H1 (cell line): ENCODE measurements at regions not wholly inside any gene's neighbourhood (a gene's known extent, or its start where the extent isn't known, plus 50 kb on each side); places are given as distances from the start of the nearest gene placed in this dataset.

Source experiments
- CTCF ChIA-PET: fragments of 300-600 bp; sonication (Branson Sonifier 250); formaldehyde crosslinking; loops from one replicate; lab custom pipeline; 2021; ENCODE audit not compliant: partially characterized antibody; lab: Charles Lee
- POLR2A ChIA-PET: fragments of 300-600 bp; sonication (Branson Sonifier 250); formaldehyde crosslinking; loops from one replicate; lab custom pipeline; 2021; ENCODE audit warnings: inconsistent platforms; ENCODE audit not compliant: partially characterized antibody; lab: Charles Lee
- DNase-seq, 2 experiments: peaks; one replicate each; pipeline versions ENCODE4 v3.0.0 to v3.0.0-alpha.2; 2010 to 2022; ENCODE audit warnings: low spot score in 2 of 2, low read depth in 1 of 2, mixed read lengths in 1 of 2
- FAIRE-seq: peaks from 2 replicates; lab custom pipeline; 2011; peaks lifted over from hg19 to GRCh38; lab: Jason Lieb, UNC
- H2AFZ ChIP-seq: 2 replicates; pipeline ENCODE4 v1.8.1; 2012; ENCODE audit warnings: low read length, inconsistent platforms
- H2AK5ac ChIP-seq: 2 replicates; pipeline ENCODE4 v1.6.1; 2013; ENCODE audit warnings: low read depth, low read length
- H2BK120ac ChIP-seq: replicated peaks from 2 replicates; pipeline ENCODE3; 2013; ENCODE audit warnings: low read depth, low read length, inconsistent platforms
- H2BK12ac ChIP-seq: 2 replicates; pipeline ENCODE4 v1.6.1; 2013; ENCODE audit warnings: low read depth, low read length
- H2BK15ac ChIP-seq: 2 replicates; pipeline ENCODE4 v1.6.1; 2013; ENCODE audit warnings: low read length
- H2BK20ac ChIP-seq: 2 replicates; pipeline ENCODE4 v1.6.1; 2013; ENCODE audit warnings: low read length
- H2BK5ac ChIP-seq: 2 replicates; pipeline ENCODE4 v1.6.1; 2013; ENCODE audit warnings: low read depth, low read length
- H3K14ac ChIP-seq: 2 replicates; pipeline ENCODE4 v1.6.1; 2013; ENCODE audit warnings: inconsistent platforms; ENCODE audit not compliant: insufficient read length
- H3K18ac ChIP-seq: 2 replicates; pipeline ENCODE4 v1.6.1; 2013; ENCODE audit warnings: low read length; ENCODE audit errors: extremely low read depth
- H3K23ac ChIP-seq: 2 replicates; pipeline ENCODE4 v1.6.1; 2013; ENCODE audit warnings: inconsistent platforms; ENCODE audit not compliant: insufficient read length
- H3K23me2 ChIP-seq: 2 replicates; pipeline ENCODE4 v1.6.1; 2013; ENCODE audit warnings: low read depth, low read length
- H3K27ac ChIP-seq: 2 replicates; pipeline ENCODE4 v1.6.1; 2011; ENCODE audit warnings: low read depth, low read length, inconsistent platforms
- H3K27me3 ChIP-seq, 4 experiments: replicated peaks in 1 of 4; 1 replicate in 1 of 4; 2 replicates in 3 of 4; pipeline versions ENCODE4 v1.6.1 to v1.8.1; 2011 to 2013; ENCODE audit warnings: low read length in 3 of 4, mild to moderate bottlenecking in 3 of 4, inconsistent platforms in 2 of 4, mixed read lengths in 2 of 4, moderate library complexity in 1 of 4; ENCODE audit not compliant: control insufficient read depth in 3 of 4, insufficient read depth in 3 of 4; ENCODE audit errors: extremely low read depth in 1 of 4
- H3K36me3 ChIP-seq, 4 experiments: 2 replicates each; pipeline versions ENCODE4 v1.6.1 to v1.8.1; 2011 to 2013; ENCODE audit warnings: mild to moderate bottlenecking in 4 of 4, low read length in 3 of 4, moderate library complexity in 2 of 4, control low read depth in 1 of 4, inconsistent platforms in 1 of 4; ENCODE audit not compliant: insufficient read depth in 4 of 4, control insufficient read depth in 2 of 4
- H3K4ac ChIP-seq: replicated peaks from 2 replicates; pipeline ENCODE3; 2013; ENCODE audit warnings: low read length, low read depth, mixed read lengths, inconsistent platforms; ENCODE audit not compliant: insufficient read length
- H3K4me1 ChIP-seq, 4 experiments: replicated peaks in 1 of 4; 1 replicate in 1 of 4; 2 replicates in 3 of 4; pipeline versions ENCODE4 v1.6.1 to v1.8.1; 2011 to 2013; ENCODE audit warnings: low read length in 3 of 4, inconsistent platforms in 2 of 4, mixed read lengths in 1 of 4; ENCODE audit not compliant: insufficient read depth in 4 of 4, control insufficient read depth in 3 of 4
- H3K4me2 ChIP-seq, 2 experiments: 2 replicates each; pipeline versions ENCODE4 v1.6.1 to v1.8.1; 2011 to 2013; ENCODE audit warnings: low read depth in 2 of 2, low read length in 2 of 2, control low read depth in 1 of 2, inconsistent platforms in 1 of 2, mild to moderate bottlenecking in 1 of 2; ENCODE audit not compliant: insufficient read depth in 1 of 2
- H3K4me3 ChIP-seq, 4 experiments: fragments of 200-600, 300-600 bp in 1 of 4; sonication (generic), shearing (Covaris generic), sonication (Bioruptor Twin) in 1 of 4; 2 replicates each; pipeline versions ENCODE4 v1.5.1 to v1.8.1; 2011 to 2016; ENCODE audit warnings: low read length in 4 of 4, low read depth in 3 of 4, control low read depth in 2 of 4, inconsistent platforms in 2 of 4, mild to moderate bottlenecking in 2 of 4, mixed read lengths in 1 of 4, moderate library complexity in 1 of 4; ENCODE audit not compliant: insufficient read depth in 2 of 4; ENCODE audit errors: extremely low read depth in 1 of 4
- H3K56ac ChIP-seq: replicated peaks from 2 replicates; pipeline ENCODE3; 2013; ENCODE audit warnings: low read depth, mild to moderate bottlenecking, mixed read lengths, low read length, inconsistent platforms; ENCODE audit not compliant: insufficient read length
- H3K79me1 ChIP-seq: 2 replicates; pipeline ENCODE4 v1.6.1; 2013; ENCODE audit warnings: low read depth, low read length, control low read depth
- H3K79me2 ChIP-seq, 2 experiments: 2 replicates each; pipeline versions ENCODE4 v1.6.1 to v1.8.1; 2012 to 2013; ENCODE audit warnings: low read length in 2 of 2, mild to moderate bottlenecking in 2 of 2, inconsistent platforms in 1 of 2; ENCODE audit not compliant: insufficient read depth in 2 of 2, control insufficient read depth in 1 of 2
- H3K9ac ChIP-seq, 4 experiments: replicated peaks in 1 of 4; 1 replicate in 1 of 4; 2 replicates in 3 of 4; pipeline versions ENCODE4 v1.6.1 to v1.8.1; 2011 to 2013; ENCODE audit warnings: low read depth in 3 of 4, low read length in 3 of 4, control low read depth in 2 of 4, mild to moderate bottlenecking in 2 of 4, moderate library complexity in 2 of 4, inconsistent platforms in 1 of 4; ENCODE audit errors: extremely low read depth in 1 of 4
- H3K9me3 ChIP-seq, 2 experiments: 2 replicates each; pipeline versions ENCODE4 v1.6.1 to v1.8.1; 2012 to 2013; ENCODE audit warnings: mild to moderate bottlenecking in 2 of 2, moderate library complexity in 2 of 2, control low read depth in 1 of 2, inconsistent platforms in 1 of 2, low read depth in 1 of 2, low read length in 1 of 2, mixed read lengths in 1 of 2; ENCODE audit not compliant: insufficient read depth in 2 of 2
- H4K20me1 ChIP-seq, 2 experiments: replicated peaks in 1 of 2; 2 replicates each; pipeline versions ENCODE3 to v1.8.1; 2011 to 2013; ENCODE audit warnings: inconsistent platforms in 2 of 2, low read length in 2 of 2, mild to moderate bottlenecking in 1 of 2; ENCODE audit not compliant: insufficient read depth in 2 of 2, control insufficient read depth in 1 of 2
- H4K5ac ChIP-seq: 2 replicates; pipeline ENCODE4 v1.6.1; 2013; ENCODE audit warnings: low read length, low read depth, mixed read lengths, inconsistent platforms; ENCODE audit not compliant: insufficient read length
- H4K8ac ChIP-seq: 2 replicates; pipeline ENCODE4 v1.8.0; 2013; ENCODE audit warnings: mild to moderate bottlenecking, moderate library complexity, low read length, inconsistent platforms; ENCODE audit not compliant: insufficient read depth; ENCODE audit errors: extremely low read depth
- H4K91ac ChIP-seq: replicated peaks from 2 replicates; pipeline ENCODE3; 2013; ENCODE audit warnings: low read length, mixed read lengths, inconsistent platforms; ENCODE audit not compliant: insufficient read length
- ASH2L ChIP-seq: fragments of 200-600, 300-600 bp; sonication (generic); IDR thresholded peaks from one replicate; pipeline ENCODE4 v1.7.1; 2017; ENCODE audit warnings: low read length
- CTBP2 ChIP-seq: IDR thresholded peaks from 2 replicates; pipeline ENCODE4 v1.7.0; 2011; ENCODE audit warnings: borderline replicate concordance, mild to moderate bottlenecking, moderate library complexity, mixed read lengths, low read length; ENCODE audit not compliant: insufficient read depth, insufficient read length
- CTCF ChIP-seq, 3 experiments: IDR thresholded peaks; 1 replicate in 2 of 3; 2 replicates in 1 of 3; pipeline versions ENCODE4 v1.5.1 to v1.6.1; 2011; ENCODE audit warnings: low read length in 3 of 3, mild to moderate bottlenecking in 3 of 3, inconsistent platforms in 2 of 3, low read depth in 1 of 3, moderate library complexity in 1 of 3; ENCODE audit not compliant: insufficient read depth in 1 of 3; ENCODE audit errors: control extremely low read depth in 1 of 3
- EGR1 ChIP-seq: IDR thresholded peaks from 2 replicates; pipeline ENCODE4 v1.6.1; 2011; ENCODE audit warnings: low read depth, low read length, borderline replicate concordance
- HDAC2 ChIP-seq, 2 experiments: fragments of 300-600 bp in 1 of 2; sonication (generic) in 1 of 2; IDR thresholded peaks; 2 replicates each; pipeline ENCODE4 v1.6.1; 2011 to 2012; ENCODE audit warnings: low read depth in 2 of 2, low read length in 2 of 2, mild to moderate bottlenecking in 2 of 2, moderate library complexity in 2 of 2, borderline replicate concordance in 1 of 2, inconsistent platforms in 1 of 2
- RFX5 ChIP-seq: IDR thresholded peaks from 2 replicates; pipeline ENCODE4 v1.6.1; 2011; ENCODE audit warnings: low read depth, low read length, improper control_type of control experiment, borderline replicate concordance
- RNF2 ChIP-seq: fragments of 200-900, 300-1000 bp; sonication (generic); IDR thresholded peaks from 2 replicates; pipeline ENCODE4 v1.7.1; 2016; ENCODE audit warnings: borderline replicate concordance, low read depth, mild to moderate bottlenecking, antibody characterized with exemption, low read length; ENCODE audit not compliant: poor library complexity, severe bottlenecking; ENCODE audit errors: missing control alignments
- SP1 ChIP-seq: IDR thresholded peaks from 2 replicates; pipeline ENCODE4 v1.6.1; 2011; ENCODE audit warnings: low read depth, low read length
- TCF12 ChIP-seq: IDR thresholded peaks from 2 replicates; pipeline ENCODE4 v1.6.1; 2011; ENCODE audit warnings: low read depth, mild to moderate bottlenecking, low read length
- USF2 ChIP-seq: IDR thresholded peaks from 2 replicates; pipeline ENCODE4 v1.6.1; 2011; ENCODE audit warnings: low read length, improper control_type of control experiment
- WGBS, 2 experiments: shearing (Covaris generic) in 1 of 2; methylation state at CpG; one replicate each; pipeline versions ENCODE4 v1.1.6 to v1.1.7; 2013 to 2015; ENCODE audit warnings: low lambda C conversion rate in 2 of 2, mixed read lengths in 2 of 2, inconsistent platforms in 1 of 2, low coverage in 1 of 2, missing lambda C conversion rate in 1 of 2; ENCODE audit not compliant: insufficient replicate concordance in 2 of 2, insufficient coverage in 1 of 2, insufficient read length in 1 of 2; ENCODE audit errors: extremely low coverage in 1 of 2, missing lambda C conversion rate in 1 of 2; 5-methylcytosine and 5-hydroxymethylcytosine counted together

- POLR2A ChIA-PET: no interaction called here
- Histone ChIP-seq H2BK12ac (no peak overlapping the region), H4K8ac (no peak overlapping the region), H3K27ac (no peak overlapping the region), H2BK120ac (no peak overlapping the region), H3K18ac (no peak overlapping the region), H3K36me3 (no peaks in the 10 kb centered on the region; a peak in 1 of 8 replicates), H3K79me2 (no peaks in the 10 kb centered on the region), H3K56ac (no peak overlapping the region), H3K27me3 (no peaks in the 10 kb centered on the region), H3K4ac (no peak overlapping the region), H3K79me1 (no peaks in the 10 kb centered on the region), H3K4me2 (no peak overlapping the region), H3K9ac (no peak overlapping the region), H3K14ac (no peak overlapping the region), H2BK15ac (no peak overlapping the region), H3K4me1 (no peaks in the 10 kb centered on the region), H2BK20ac (no peak overlapping the region), H3K9me3 (no peaks in the 10 kb centered on the region), H3K4me3 (no peak overlapping the region), H4K5ac (no peak overlapping the region), H3K23me2 (no peaks in the 10 kb centered on the region), H2AFZ (no peak overlapping the region), H4K20me1 (no peaks in the 10 kb centered on the region), H3K23ac (no peak overlapping the region), H2BK5ac (no peak overlapping the region), H2AK5ac (no peak overlapping the region), H4K91ac (no peak overlapping the region)
- FAIRE-seq: no peak
- 100% methylated on average over 1 of the region's 1 CpG; no CpG with 5 or more reads in 1 of the 2 experiments for WGBS, 2 experiments
- DNase-seq: no peak
- CTCF ChIA-PET: no interaction called here
- no peak for TF ChIP-seq HDAC2 (IDR thresholded peaks at IDR 0.05; ENCODE audit: borderline replicate concordance in 1 of 2, low read depth in 2 of 2, low read length in 2 of 2)
- TF ChIP-seq USF2: no peak
- no peak for TF ChIP-seq CTBP2
- TF ChIP-seq TCF12: no peak
- TF ChIP-seq CTCF (IDR thresholded peaks at IDR 0.05; ENCODE audit: control extremely low read depth in 1 of 3, insufficient read depth in 1 of 3, low read depth in 1 of 3, low read length in 3 of 3): no peak
- no peak for TF ChIP-seq EGR1
- TF ChIP-seq ASH2L: no peak
- TF ChIP-seq SP1: no peak
- TF ChIP-seq RFX5: no peak
- no peak for TF ChIP-seq RNF2
Observed at GRCh38 chr2:156812496-156812895, 376.3 kb downstream of the GPD2 start.
